HG02885 (cell line): ENCODE measurements at regions not wholly inside any gene's neighbourhood (a gene's known extent, or its start where the extent isn't known, plus 50 kb on each side); places are given as distances from the start of the nearest gene placed in this dataset.

ENCODE experiments used
- ATAC-seq: cut with Tn5 transposase; IDR thresholded peaks from one replicate; pipeline ENCODE4 v1.9.1; 2021; ENCODE audit warnings: mild to moderate bottlenecking; ENCODE audit not compliant: unreplicated experiment, poor library complexity

DNA sequence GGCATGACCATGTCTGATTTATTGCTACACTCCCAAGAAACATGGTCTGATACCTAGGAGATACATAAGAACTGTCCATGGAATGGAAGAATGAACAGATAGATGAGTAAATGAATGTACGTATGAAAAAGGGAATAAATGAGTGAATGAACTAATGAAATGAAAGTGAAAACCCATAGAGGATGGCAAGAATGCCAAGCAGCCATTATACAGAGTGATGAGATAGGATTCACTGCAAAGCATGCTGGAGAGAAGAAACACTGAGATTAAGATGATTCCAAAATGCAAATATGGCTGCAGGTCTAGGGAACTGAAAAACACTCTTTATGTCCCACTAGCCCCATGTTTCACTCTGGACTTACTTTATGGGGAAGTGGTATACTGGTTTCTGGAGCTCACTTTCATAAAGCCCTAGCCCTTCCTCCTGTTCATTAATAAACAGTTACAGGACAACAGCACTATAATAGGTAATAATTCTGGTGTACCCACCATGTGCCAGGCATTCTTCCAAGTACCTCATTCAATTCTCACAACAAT is 170.3 kb upstream of the RAD23B start:
- peak; percentile 84 for ATAC-seq

DNA sequence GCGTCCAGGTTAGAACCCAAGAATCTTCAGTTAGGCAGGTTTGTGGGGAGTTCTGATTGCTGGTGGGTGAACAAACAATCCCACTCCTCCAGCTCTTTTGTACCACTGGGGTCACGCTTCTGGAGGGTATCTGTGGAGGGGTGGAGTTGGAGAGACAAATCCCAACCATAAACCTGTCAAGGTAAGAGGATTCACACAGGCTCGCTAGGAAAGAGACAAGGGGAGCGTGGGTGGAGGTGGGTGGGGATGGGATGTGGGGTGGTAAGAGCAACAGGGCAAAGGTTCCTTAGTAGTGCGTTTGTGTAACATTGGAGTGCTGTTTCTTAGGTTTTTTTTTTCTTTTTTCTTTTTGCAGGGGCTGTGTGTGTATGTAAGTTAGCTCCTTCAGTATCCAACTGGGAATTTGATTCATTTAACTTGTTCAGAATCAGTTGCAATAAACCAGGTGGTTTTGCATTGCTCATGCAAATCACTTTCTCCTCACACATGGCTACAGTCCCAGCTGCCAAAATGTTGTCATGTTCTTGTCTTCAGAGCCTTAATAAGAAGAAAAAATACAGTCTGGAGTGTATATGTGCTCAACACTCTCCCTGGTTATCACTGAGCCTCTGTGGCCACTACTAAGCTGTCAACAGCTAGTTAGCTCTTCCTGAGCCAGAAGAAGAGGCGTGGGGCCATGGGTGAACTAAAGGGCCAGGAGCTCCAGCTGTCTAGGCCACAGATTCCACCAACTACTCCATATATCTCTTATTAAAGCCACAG is 164.0 kb upstream of the RAD23B start:
- ATAC-seq: no peak

DNA sequence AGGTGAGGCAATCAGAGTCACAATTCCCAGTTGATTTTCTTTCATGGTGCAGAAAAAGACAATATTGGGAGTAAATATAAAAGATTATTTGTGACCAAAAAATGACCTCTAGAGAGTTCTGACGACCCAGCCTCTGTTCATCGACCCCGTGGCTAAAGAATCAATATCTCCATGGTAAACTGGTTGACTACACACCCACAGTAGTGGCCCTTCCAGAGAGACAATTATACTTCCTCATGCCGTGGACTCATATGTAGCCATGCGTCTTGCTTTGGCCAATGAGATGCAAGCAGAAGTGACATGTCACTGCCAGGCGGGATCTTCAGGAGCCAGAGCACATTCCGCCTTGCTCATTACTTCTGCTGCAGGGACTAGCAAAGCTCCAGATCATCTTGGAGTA is 163.3 kb upstream of the RAD23B start:
- ATAC-seq: no peak

DNA sequence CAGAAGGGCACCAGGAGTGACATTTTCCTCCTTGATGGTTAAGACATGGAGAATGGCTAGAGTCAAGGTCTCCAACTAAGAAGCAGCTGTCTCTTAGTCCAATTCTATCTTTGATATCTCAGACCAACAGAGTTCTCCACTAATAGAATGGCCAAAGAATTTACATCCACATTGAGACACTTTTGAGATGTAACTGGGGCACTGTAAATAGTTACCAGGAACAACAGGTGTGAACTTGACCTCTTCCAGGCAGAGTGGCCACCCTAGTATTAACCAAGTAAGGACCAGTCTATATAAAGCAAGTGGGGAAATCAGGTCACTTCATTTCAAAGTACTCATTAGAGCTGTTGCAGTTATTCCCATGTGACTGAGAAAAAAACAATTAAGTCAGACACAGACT is 159.7 kb upstream of the RAD23B start:
- ATAC-seq: no peak

DNA sequence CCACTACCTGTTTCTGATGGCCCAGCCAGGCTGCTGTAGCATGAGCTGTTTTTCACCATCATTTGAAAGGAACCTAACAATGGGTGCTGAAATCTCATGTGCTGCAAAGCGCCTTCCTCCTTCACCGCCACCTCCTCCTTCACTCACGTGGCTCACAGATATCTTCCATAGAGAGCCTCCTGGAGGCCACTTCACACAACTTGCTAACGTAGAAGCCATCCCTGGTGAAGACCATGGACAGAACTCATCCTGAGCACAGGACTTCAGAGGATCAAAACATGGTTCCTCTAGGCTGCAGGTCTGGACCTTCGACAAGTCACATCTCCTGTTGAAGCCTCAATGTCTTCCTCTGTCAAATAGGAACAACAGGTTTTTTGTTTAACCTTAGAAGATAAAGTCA is 155.5 kb upstream of the RAD23B start:
- no peak for ATAC-seq

DNA sequence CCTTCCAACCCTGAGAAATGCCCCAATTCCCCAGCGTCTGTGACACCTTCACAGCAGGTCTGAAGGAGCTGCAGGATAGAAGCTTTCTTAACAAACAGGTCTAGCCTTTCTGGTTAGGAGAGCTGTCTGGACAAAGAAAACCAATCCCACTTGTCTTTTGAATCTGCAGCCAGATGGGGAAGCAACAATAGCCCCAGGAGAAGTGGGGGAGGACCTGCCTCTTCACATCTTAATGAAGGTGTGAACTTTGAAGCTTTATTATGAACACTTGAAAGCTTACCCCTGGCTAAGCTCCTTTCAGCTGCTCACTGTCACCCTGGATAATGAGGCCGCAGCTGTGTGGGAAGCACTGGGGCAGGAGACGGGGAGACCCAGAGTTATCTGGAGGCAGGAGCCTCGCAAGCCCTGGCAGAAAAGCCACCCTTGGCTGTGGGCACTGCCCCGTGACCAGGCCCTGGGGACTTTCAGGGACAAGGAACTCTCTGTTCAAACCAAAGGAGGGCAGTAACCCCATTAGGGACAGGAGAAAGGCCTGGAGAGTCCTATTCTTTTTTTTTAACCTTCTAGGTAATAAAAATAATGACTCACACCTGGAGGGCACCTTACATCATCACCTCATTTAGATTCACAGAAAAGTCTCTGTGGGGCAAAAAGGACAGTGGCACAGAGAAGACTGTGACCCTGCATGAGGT is 151.8 kb upstream of the RAD23B start:
- no peak for ATAC-seq

DNA sequence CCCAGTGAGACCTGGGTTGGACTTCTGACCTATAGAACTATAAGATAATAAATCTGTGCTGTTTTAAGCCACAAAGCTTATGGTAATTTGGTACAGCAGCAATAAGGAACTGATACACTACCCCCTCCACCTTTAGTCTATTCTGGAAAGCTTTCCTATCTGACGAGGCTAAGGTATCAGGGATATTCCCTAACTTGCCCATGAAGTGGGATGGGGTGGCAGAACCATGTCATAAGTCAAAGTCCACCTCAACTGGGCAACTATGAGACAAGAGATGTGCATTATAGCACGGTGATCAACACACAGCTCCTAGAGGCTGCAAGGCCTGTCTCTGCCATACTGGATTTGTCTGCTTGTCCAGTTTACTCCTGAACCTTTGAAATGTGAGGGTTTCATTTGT is 146.8 kb upstream of the RAD23B start:
- no peak for ATAC-seq

DNA sequence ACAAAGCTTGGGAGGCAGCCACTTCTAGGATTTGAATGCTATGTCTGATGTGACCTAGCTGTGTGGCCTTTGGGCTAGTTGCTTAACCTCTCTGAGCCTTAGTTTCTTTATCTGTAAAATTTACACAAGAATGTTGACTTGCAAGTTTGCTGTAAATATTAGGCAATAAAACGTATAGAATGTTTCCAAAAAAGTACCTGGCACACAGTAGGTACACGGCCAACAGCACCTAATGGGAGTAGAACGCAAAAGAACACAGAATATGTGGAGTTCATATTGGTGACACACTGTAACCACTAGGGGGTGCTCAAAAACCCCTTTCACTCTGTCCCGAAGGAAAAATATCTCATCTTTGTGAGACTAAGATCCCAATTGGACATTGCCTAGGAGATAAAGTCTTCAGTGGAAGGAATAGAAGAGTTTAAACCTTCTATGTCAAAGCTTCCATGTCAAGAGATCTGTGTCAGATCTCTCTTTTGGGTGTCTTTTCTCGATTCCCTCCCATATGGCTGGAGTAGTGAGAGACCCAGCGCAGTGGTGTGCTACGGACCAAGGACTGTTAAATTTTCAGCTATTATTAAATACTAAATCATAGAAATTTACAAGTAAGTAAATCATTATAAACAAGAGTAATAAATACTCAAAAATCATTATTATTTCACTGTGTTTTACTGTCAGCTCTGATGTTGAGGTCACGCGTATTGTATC is 145.4 kb upstream of the RAD23B start:
- peak; percentile 70 for ATAC-seq

DNA sequence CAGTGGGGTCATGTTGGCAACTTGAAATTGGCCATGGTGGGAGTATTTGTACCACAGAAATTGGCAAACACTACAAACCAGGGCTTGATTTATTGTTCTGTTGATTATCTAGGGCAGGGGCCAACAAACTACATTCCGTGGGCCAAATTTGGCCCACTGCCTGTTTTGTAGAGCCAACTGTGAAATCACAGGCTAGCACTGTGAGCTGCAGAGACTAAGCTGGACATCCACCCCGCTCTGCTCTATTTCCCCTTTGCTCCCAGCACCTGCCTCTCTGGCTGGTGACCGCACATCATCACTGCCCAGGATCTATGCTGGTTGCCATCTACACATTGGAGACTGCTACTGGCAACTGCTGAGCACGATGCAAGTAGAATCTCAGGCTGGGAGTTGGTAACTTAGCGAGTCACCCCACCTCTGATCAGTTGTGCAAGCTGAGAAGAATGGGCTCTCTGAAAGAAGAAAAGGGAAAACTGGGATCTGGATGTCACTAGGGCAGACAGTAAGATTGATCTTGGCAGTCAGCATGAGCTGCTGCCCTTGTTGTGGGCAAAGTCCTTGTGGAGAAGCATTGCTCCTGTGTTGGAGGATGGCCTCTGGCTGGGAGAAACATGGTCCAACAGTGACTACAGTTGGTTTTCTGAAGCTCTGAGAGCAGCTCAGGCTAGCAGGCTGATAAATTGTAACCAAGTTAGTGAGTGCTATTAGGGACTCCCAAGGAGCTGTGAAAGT is 144.7 kb upstream of the RAD23B start:
- ATAC-seq: no peak

DNA sequence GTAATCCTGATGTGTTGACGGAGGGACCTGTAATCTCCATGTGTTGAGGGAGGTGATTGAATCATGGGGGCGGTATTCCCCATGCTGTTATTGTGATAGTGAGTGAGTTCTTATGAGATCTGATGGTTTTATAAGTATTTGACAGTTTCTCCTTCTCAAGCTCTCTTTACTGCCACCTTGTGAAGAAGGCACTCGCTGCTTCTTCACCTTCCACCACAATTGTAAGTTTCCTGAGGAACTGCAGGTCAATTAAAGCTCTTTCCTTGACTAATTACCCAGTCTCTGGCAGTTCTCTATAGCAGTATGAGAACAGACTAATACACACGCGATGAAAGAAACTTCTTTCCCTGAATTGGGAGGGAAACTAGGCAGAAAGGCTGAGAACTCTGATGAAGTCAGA is 141.1 kb upstream of the RAD23B start:
- no peak for ATAC-seq

DNA sequence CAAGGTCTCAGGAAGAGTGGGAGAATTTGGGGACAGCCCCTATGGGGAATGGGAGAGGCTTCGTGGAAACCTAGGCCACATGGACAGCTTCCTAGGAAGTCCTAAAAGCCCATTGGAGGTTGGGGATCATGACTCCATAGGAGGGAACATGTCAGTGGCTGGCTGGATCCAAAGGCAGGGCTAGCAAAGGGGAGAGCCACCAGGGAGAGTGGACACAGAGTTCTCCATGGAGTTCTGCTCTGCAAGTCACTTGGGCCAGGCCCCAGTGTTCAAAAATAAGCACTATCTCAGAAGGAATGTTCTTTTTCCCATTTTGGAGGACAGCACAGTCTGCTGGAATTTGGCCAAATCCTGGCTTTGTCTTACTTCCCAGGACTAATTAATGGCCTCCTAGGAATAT is 140.6 kb upstream of the RAD23B start:
- ATAC-seq: no peak

DNA sequence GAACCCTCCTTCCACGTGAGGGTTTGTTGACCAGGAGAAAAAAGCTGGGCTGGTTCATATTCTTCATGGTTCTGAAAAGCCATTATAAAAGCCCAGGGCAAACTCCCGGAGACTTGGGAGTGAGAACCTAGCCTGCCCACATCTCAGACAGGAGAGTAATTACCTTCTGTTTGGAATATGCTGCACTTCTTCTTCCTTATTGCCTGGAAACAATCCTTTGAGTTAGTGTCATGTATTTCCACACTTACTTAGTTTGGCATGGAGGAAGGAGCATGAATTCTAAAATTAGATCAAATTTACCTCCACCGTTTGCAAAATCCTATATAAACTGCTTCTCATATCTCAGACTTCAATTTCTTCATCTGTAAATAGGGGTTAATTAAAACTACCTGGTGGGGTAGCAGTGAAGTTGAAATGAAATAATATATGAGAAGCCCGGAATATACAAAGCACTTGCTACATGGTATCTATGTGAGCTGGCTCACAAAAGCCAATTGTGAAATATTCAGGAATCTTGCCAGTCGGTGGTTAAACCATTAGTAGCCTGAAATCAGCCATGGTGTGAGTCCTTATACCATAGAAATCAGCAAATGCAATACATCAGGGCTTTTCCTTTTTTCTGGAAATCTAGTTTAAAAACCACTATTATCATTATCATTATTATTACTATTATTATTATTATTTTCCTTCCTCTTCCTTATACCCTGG is 140.0 kb upstream of the RAD23B start:
- ATAC-seq: no peak

DNA sequence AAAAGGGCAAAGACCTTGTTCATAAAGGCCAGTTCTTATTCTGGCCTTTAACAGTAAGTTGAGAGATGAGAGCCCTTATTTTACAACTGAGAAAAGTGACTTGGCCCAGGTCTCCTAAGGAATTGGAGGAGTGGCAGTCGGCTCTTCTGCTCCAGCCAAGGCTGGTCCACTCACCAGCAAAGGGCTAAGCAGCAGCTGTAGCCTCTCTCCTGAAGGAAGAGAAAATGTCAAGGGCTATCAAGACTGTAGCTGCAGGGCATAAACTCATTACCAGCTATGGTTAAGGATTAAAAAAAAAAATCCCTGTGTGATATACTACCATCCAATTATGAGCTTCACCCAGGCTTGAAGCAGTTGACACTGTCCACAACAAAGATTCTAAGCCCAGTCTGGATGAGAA is 138.6 kb upstream of the RAD23B start:
- no peak for ATAC-seq

DNA sequence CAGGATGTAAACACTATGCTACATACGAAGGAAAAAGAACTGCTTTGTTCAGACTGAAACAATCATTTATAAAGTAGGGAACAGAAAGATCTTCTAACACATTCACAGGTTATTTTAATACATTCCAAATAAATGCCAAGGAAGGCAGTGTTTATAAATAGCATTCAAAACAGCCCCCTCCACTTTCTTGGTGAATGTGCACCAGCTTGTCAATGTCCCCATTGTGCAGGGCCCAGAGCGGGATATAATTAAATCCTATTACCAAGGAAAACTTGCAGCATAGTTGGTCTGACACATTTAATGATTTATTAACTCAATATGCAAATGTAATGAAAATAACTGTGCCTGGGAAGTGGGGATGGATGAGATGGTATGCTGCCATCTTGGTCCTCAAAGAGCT is 135.9 kb upstream of the RAD23B start:
- no peak for ATAC-seq

DNA sequence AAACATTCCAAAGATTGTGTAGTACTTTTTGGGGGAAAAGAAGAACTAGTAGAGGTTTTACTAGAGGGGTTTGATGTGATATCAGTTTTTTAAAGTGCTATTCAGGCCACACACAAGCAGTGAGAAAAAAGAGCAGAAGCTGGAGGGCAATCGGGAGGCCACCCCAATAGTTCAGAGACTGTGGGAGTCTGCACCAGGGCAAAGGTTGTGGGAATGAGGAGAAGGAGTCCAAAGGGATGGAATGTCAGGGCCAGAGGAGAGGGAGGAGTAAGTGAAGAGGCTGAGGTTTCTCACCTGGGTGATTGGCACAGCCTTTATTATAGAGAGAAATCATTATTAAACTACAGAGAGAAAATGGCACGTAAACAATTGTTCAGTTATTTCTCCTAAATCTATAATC is 134.9 kb upstream of the RAD23B start:
- ATAC-seq: no peak

DNA sequence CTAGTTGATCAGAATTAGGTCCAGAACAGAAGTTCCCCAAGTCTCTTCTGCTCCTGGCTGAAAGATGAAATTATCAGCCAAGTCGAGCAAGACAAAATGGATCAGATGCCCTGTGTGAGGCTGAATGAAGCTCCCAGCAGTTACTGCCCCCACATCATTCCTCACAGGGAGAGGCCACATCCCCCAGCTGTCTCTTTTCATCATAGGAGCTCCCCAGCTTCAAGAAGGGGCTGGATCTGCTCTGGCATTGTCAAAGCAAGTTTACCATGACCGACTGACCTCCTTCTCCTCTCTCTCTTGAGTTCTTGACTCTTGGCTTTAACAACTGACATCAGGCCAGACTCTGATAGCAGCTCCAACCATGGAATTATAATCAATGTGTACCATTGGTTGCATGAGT is 133.3 kb upstream of the RAD23B start:
- no peak for ATAC-seq

DNA sequence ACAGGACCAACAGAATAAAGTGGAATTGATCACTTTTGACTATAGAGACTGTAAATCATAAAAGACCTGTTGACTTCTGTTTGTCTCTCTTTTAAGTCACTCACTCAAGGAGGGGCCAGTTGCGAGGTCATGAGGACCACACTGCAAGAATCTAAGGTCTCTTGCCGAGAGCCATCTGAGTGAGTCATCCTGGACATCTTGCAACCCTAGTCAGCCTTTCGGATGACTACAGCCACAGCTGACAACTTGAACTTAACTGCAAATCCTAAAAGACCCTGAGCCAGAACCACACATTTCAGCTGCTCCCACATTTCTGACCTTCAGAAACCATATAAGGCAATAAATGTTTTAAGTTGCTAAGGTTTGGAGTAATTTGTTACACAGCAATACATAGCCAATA is 129.7 kb upstream of the RAD23B start:
- no peak for ATAC-seq

DNA sequence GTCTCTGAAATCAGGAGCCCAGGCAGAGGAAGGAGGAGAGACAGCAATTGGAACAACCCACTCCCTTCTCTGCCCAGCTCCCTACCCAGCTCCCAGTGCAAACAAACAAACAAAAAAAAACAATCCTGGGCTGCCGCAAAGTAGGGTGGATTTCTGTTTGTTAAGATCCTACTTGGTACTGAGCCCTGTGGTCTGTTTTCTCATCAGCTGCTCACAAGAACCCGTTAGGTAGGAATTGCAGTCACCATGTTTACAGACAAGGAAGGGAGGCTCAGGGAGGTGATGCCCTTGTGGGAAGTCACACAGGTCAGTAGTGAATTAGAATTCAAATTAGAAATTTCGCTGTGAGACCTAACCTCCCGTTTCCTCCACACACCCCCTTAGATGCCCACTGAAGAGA is 128.8 kb upstream of the RAD23B start:
- no peak for ATAC-seq

DNA sequence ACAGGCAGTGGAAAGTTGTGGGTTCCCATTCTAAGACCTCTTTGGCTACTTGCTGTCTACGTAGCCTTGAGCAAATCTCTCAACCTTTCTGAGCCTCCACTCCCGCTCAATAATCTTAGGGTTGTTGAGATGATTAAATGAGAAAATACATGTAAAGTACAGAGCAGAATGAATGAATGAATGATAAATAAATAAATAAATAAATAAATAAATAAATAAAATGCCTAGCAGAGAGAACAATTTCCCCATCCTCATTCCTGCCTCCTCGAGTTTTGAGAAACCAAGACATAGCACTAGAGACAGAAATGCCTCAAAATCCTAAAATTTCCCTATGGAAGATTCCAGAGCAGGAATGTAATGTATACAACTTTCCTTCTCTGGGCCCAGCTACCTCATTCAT is 128.3 kb upstream of the RAD23B start:
- no peak for ATAC-seq

DNA sequence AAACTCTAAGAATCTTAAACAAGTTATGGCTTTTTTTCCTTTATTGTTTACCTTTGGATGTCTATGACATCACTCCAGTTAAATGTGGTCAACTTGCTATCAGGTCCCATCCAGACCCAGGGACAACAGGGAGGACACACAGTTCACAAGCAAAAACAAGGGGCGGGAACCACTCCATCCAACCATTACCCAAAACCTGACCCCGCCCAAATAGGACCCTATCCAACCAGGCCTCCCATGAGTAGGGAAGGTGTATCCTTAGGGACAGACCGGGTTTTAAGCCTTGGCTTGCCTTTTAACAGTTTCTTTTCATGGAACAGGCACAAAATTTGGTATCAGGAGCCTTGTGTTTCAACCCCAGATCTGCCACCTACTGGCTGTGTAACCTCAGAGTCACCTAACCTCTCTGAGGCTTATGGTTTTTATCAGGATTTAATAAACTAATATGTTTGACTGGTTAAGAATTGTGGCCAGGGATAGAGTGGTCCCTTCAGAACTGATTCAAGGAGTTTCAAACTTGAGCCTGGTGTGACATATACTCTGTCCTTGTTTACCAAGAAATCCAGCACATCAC is 127.7 kb upstream of the RAD23B start:
- no peak for ATAC-seq
